Psoas muscle (tissue), 7 donors: ENCODE measurements at regions not wholly inside any gene's neighbourhood (a gene's known extent, or its start where the extent isn't known, plus 50 kb on each side); places are given as distances from the start of the nearest gene placed in this dataset.

Experiments used
- ATAC-seq, 4 donors: fragments of 200-7000 bp; cut with Tn5 transposase; one replicate each; pipeline ENCODE4 v1.9.1; 2020; ENCODE audit warnings: moderate library complexity in 3 of 4, mild to moderate bottlenecking in 2 of 4
- DNase-seq, 2 donors: peaks; one replicate each; pipeline ENCODE4 v3.0.0-alpha.2; 2020
- H3K27ac ChIP-seq: fragments of 200-600 bp; one replicate; pipeline ENCODE4 v1.8.0; 2022
- H3K27me3 ChIP-seq, 3 donors: fragments of 200-600 bp in 1 of 3; one replicate each; pipeline versions ENCODE4 v1.6.1 to v1.8.0; 2013 to 2022; ENCODE audit warnings: low read length in 2 of 3, mild to moderate bottlenecking in 2 of 3, moderate library complexity in 1 of 3; ENCODE audit not compliant: insufficient read depth in 3 of 3
- H3K36me3 ChIP-seq, 2 donors: fragments of 200-600 bp in 1 of 2; one replicate each; pipeline versions ENCODE4 v1.6.1 to v1.8.0; 2013 to 2022; ENCODE audit warnings: low read depth in 1 of 2, mild to moderate bottlenecking in 1 of 2, moderate library complexity in 1 of 2; ENCODE audit not compliant: insufficient read depth in 1 of 2
- H3K4me1 ChIP-seq: fragments of 200-600 bp; one replicate; pipeline ENCODE4 v1.8.0; 2022
- H3K4me3 ChIP-seq: fragments of 200-600 bp; one replicate; pipeline ENCODE4 v1.8.0; 2022; ENCODE audit warnings: mild to moderate bottlenecking
- H3K9me3 ChIP-seq: fragments of 200-600 bp; one replicate; pipeline ENCODE4 v1.8.0; 2022
- WGBS, 3 donors: extraction: QIAGEN DNeasy Blood & Tissue Kit; methylation state at CpG; one replicate each; pipeline versions ENCODE4 v1.1.6 to v1.1.7; 2013; 5-methylcytosine and 5-hydroxymethylcytosine counted together
- intact Hi-C, 2 donors: fragments of 100-400 bp; cut with DNase I; formaldehyde crosslinking; loops; one replicate each; pipeline versions ENCODE4 v1.11.0 to v1.14.2; 2022
- TF ChIP-seq, protein P1 (sequence below): fragments of 200-600 bp; IDR thresholded peaks from one replicate; pipeline ENCODE4 v1.8.0; 2022; ENCODE audit warnings: antibody characterized with exemption
- donor health status: healthy with polysubstance abuse.
- donor health status: DM: no; HTN: no; CAD: no; lungs with moderate emphysema.
- donor health status: Bipolar disorder and iron deficiency.
- donor health status: healthy.
- donor health status: DM: yes; HTN: yes; CAD: no.
- donor health status: DM: no; HTN: no; CAD: no.
- donor health status: DM: yes; HTN: yes; CAD: no.

DNA sequence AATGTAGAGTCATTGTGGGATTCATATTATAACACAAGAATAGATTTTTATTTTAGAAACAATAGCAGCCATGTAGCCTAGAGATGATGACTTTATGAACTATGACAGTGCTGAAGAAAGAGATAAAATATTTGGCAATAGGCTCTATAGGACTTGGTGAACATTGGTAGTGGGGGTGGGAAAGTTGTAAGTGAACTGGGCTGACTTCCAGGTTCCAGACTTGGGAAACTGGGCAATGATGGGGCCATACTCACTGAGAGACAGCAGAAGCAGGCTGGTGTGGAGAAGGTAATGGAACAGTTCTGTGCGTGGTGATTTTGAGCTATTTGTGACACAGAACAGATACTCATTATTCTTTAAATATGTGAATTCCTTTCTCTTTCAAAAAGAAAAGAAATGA lies 470.3 kb upstream of the HNRNPA3 start:
- peaks cover 0 to 4% (median 0%) of the 10 kb centered on the region in 3 donors for H3K27me3 ChIP-seq
- no peak overlapping the region for H3K27ac ChIP-seq
- no peak overlapping the region for H3K4me3 ChIP-seq
- DNase-seq (no peak), ATAC-seq (no peak)
- 83 to 95% (median 89%) methylated on average over 1 of the region's 1 CpG for WGBS, 3 donors
- TF ChIP-seq, protein P1, sequence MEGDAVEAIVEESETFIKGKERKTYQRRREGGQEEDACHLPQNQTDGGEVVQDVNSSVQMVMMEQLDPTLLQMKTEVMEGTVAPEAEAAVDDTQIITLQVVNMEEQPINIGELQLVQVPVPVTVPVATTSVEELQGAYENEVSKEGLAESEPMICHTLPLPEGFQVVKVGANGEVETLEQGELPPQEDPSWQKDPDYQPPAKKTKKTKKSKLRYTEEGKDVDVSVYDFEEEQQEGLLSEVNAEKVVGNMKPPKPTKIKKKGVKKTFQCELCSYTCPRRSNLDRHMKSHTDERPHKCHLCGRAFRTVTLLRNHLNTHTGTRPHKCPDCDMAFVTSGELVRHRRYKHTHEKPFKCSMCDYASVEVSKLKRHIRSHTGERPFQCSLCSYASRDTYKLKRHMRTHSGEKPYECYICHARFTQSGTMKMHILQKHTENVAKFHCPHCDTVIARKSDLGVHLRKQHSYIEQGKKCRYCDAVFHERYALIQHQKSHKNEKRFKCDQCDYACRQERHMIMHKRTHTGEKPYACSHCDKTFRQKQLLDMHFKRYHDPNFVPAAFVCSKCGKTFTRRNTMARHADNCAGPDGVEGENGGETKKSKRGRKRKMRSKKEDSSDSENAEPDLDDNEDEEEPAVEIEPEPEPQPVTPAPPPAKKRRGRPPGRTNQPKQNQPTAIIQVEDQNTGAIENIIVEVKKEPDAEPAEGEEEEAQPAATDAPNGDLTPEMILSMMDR, result no peak
- H3K9me3 ChIP-seq, result no peaks in the 10 kb centered on the region
- intact Hi-C loops, result loop anchor here in 1 of 2 donors (5.0 kb wide), 1 partner anchor 165 kb away; no protein-coding TSS in a partner anchor
- peaks cover 3% of the 10 kb centered on the region for H3K4me1 ChIP-seq
- H3K36me3 ChIP-seq, result no peaks in the 10 kb centered on the region

DNA sequence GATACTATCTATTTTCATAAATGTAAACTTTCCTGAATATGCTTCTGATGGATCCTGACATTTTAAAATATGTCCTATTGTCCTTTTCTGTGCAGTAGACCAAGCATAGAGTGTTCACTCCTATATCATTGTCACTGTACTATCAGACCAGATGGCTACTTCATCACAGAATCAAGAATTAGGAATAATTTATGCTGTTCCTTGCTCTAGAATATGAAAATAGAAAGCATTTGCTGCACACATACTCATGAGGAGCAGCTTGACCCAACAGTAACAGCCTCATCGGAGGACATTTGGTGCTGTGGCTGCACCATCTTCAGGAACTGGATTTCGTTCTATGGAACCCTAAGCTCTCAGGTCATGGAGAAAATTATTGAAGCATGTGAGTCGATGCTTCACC lies 468.9 kb upstream of the HNRNPA3 start:
- no peaks in the 10 kb centered on the region for H3K36me3 ChIP-seq
- H3K27me3 ChIP-seq, result peaks cover 0 to 7% (median 0%) of the 10 kb centered on the region in 3 donors
- DNase-seq (no peak), ATAC-seq (no peak)
- H3K4me3 ChIP-seq, result no peak overlapping the region
- H3K4me1 ChIP-seq, result peaks cover 3% of the 10 kb centered on the region
- intact Hi-C loops, result loop anchor here in 1 of 2 donors (5.0 kb wide), 1 partner anchor 164 kb away; no protein-coding TSS in a partner anchor
- no peaks in the 10 kb centered on the region for H3K9me3 ChIP-seq
- 52 to 60% (median 55%) methylated on average over 3 of the region's 3 CpGs for WGBS, 3 donors
- TF ChIP-seq, protein P1, result no peak
- H3K27ac ChIP-seq, result no peak overlapping the region

DNA sequence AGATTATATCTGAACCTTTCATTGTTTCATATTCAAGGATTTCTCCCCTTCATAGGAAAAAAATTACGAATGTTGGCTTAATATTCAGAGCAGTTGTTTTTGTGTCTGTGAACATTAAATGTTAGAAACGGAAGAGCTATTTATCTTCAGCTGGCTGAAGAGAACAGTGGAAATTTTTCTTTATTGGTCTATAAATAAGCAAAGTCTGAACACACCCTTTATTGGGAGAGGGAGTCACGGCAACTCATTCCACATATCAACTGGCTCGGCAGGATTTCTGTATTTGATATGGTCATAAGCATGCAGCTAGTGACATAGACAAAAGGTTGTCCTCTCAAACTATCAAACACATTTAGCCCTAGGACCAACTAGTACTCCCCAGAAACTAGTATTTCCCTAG lies 468.4 kb upstream of the HNRNPA3 start:
- Histone ChIP-seq H3K27me3 (peaks cover 0 to 7% (median 0%) of the 10 kb centered on the region in 3 donors), H3K36me3 (no peaks in the 10 kb centered on the region), H3K27ac (no peak overlapping the region), H3K4me3 (no peak overlapping the region), H3K4me1 (peaks cover 3% of the 10 kb centered on the region), H3K9me3 (no peaks in the 10 kb centered on the region)
- intact Hi-C loops, result loop anchor here in 1 of 2 donors (5.0 kb wide), 1 partner anchor 163 kb away; no protein-coding TSS in a partner anchor
- ATAC-seq (no peak), DNase-seq (no peak)
- TF ChIP-seq, protein P1, result no peak
- 14 to 27% (median 16%) methylated on average over 4 of the region's 4 CpGs for WGBS, 3 donors

DNA sequence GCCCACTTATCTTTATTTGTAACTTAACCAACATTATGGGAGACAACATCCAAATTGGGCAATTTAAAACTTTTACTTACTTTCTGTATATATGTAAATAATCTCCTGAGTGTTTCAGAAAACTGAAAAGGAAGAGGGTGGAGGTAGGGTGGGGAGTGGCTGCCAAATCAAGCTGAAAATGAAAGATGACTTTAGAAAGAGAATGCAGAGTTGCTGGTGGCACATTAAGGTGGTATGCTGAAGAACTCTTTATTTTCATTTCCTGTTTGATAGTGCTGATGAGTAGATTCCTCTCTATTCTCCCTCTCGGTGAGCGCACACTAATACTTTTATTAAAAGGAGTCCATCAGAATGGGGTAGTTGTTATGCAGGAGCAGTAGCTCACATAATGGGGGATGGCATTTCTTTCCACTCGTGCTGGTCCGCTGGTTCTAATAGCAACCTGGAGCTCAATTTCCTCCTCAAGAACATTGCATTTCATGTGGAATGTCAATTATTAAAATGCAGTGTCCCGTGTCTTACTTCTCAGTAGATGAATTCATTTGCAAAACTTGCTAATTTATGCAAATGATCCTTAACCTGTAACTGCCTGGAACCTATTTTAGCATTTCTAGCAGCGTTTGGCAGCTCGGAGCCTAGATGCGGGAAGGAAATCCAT lies 466.9 kb upstream of the HNRNPA3 start:
- intact Hi-C loops, result no loop called here
- 86 to 90% (median 88%) methylated on average over 8 of the region's 8 CpGs for WGBS, 3 donors

More for the DNA sequence above, 466.9 kb upstream of the HNRNPA3 start:
- peaks cover 3% of the 10 kb centered on the region for H3K4me1 ChIP-seq
- DNase-seq (no peak), ATAC-seq (no peak)
- H3K9me3 ChIP-seq, result no peaks in the 10 kb centered on the region
- peaks cover 0 to 7% (median 2%) of the 10 kb centered on the region in 3 donors for H3K27me3 ChIP-seq
- TF ChIP-seq, protein P1, result no peak
- H3K4me3 ChIP-seq, result no peak overlapping the region
- no peaks in the 10 kb centered on the region for H3K36me3 ChIP-seq
- no peak overlapping the region for H3K27ac ChIP-seq
